NCI-H526 (cell line): ENCODE measurements at regions not wholly inside any gene's neighbourhood (a gene's known extent, or its start where the extent isn't known, plus 50 kb on each side); places are given as distances from the start of the nearest gene placed in this dataset.
A peak's percentile ranks its signal among the peaks of the same experiment; 100 is the strongest.
"Not testable (repeated sequence)": the region's sequence is repeated elsewhere in the genome, so short reads cannot be mapped to it uniquely, and the experiment has no call there.

Experiments used
- DNase-seq, 2 experiments: peaks; one replicate each; lab custom pipeline; 2025; lab: John Stamatoyannopoulos, UW

DNA sequence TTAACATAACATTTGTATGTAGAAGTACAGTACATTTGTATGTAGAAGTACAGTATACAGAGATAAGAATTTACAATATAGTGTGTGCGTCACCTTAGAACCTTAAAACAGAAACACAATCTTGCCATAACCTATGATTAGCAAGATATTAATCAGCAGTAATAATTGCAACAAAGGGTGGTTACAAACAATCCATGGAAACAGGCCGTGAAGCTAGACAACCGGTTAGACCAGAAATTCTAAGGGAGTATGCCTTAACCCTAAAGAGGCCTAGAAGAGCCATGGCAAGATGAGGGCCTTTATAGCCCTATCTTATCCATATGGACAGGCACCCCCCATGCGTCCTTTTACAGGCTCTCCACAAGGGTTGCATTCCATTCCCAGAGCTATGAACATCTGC, 605.9 kb downstream of the KCNT2 start:
- not testable (repeated sequence) for DNase-seq

DNA sequence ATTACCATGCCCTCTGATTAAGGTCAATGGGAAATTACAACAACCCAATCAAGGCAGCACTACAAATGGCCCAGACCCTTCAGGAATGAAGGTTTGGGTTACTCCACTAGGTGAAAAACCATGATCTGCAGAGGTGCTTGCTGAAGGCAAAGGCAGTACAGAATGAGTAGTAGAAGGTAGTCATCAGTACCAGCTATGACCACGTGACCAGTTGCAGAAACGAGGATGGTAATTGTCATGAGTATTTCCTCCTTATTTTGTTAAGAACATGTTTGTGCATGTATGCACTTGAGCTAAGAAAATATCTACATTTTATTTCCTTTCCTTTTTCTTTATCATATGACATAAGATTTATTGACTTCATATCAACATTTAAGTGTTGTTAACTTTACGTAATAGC, 607.1 kb downstream of the KCNT2 start:
- DNase-seq = no peak

DNA sequence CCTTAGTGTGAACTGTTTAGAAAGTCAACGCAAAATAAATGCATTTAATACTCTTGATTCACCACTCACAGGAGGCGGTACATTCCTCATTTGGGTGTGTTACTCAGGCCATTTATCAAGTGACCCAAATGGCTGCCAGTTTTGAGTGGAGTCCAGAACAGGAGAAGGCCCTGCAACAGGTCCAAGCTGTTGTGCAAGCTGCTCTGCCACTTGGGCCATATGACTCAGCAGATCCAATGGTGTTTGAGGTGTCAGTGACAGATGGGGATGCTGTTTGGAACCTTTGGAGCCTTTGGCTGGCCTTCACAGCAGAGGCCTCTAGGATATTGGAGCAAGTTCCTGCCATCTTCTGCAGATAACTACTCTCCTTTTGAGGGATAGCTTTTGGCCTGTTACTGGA, 609.2 kb downstream of the KCNT2 start:
- no peak for DNase-seq

DNA sequence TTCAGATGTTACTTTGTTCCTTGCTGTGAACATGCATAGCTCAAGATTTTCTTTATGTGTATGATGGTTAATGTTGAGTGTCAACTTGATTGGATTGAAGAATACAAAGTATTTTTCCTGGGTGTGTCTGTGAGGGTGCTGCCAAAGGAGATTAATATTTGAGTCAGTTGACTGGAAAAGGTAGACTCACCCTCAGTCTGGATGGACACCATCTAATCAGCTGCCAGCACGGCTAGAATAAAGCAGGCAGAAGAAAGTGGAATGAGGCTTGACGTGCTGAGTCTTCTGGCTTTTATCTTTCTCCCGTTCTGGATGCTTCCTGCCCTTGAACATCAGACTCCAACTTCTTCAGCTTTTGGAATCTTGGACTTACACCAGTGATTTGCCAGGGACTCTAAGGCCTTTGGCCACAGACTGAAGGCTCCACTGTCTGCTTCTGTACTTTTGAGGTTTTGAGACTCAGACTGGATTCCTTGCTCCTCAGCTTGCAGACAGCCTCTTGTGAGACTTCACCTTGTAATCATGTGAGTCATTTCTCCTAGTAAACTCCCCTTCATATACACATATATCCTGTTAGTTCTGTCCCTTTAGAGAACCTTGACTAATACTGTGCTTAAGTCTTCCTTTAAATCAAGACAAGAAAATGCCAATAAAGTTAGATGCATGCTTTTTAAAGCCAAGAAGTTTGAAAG, 626.6 kb downstream of the KCNT2 start:
- no peak for DNase-seq

DNA sequence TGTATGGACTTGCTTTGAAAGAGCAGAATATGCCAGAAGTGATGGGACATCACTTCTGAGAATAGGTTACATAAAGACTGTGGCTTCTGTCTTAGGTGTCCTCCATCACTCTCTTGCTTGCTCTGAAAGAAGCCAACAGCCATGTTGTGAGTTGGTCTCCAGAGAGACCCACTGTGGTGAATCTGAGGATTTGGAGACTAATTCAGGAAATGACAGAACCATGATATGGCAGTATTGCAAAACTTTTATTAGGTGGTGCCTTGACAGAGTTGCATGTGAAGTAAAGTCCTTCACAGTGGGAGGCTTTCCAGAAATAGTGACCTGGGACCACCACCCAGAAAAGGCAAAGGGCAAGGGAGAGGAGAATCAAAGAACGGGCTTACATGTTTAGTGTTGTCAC, 628.6 kb downstream of the KCNT2 start:
- DNase-seq = no peak

DNA sequence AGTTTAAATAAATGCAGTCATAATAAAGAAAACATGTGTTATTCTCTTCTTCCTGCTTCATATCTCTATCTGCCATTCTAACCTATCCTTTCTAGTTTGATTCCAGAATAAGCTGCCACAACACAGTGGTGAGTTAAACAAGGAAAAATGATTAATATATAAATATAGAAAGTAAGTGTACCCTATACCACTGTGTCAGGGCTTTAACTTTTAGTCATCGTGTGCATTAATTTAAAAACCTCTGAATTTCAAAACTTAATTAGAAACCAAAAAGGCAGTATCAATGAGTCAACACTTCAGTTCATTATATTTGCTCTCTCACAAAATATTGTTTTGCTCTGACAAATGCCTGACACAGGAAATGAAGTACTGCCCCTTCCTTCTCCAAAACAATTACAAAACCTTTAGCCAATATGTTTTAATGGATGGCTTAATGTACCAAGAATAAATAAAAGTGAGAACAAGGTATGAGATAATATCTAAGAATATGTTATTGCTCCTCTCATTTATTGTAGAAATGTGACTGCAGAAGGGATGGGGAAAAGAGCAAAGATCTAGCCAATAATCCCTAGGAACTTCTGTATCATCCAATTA, 634.8 kb downstream of the KCNT2 start:
- no peak for DNase-seq

DNA sequence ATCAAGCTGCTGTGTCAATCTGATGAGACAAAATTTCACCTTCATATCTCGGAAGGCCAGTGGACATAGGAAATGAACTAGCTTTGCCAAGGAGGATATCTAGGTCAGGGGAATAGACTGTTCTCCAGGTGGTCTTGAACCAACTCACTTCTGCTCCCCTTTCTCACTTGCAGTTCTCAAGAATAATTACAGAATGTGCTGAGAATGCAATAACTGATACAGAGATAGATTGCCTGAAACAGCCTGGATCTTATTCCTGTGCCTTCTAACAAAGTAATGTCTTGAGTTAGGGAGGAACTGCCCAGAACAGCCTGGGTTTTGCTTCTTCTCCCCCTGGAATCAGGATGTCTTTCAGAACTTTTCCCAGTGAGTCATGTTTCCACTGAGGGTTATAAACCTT, 636.7 kb downstream of the KCNT2 start:
- no peak for DNase-seq

DNA sequence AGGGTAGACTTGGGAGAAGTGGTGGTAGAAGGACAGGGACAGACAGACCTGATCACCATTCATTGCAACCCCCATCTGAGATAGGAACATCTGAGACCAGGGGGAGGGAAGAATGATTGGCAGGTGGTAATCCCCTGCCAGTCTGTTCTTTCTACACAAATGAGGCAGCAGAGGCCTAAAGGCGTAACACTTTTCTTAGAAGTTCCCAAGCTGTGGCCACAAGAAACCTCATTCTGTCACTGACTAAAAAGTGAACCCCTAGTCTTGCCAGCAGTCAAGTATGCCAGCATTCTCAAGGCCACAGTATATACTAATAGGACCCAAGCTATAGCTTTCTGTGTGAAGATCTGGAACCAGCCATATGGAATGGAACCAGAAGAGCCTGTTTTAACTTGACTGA, 638.0 kb downstream of the KCNT2 start:
- no peak for DNase-seq

DNA sequence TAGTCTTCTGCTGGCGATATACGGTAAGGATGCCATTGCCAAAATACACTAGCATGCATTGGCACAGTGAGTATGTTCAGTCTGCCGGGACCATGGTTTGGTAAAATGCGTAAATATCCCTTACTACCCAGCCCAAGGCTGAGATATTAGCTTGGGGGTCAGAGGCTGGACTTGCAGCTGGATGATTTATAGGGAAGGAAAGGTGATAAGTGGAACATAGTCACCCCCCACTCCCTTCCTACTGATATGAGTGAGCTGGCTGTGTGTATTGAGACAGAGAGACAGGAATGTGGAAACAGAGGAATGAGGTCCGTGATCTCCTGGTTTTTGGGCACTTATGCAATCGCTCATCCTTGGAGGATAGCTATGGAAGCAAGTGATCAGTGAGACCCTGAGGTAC, 642.8 kb downstream of the KCNT2 start:
- no peak for DNase-seq

DNA sequence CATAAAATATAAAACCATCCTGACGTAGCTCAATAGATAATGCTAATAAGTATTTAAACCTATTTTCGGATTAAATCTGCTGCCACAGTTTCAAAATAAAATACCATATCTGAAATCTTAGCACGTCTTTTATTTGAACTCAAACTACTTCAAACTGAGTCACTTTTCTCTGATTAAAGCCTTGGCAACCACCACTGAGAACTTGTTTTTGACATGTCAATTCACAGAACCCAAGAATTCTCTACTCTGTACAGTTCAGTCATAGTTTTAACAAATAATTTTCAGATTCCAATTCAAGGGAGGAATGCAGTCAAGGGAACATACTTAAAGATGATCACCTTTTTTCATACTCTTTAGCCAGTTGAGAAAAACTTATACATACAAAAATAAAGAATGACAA, 643.2 kb downstream of the KCNT2 start:
- no peak for DNase-seq

DNA sequence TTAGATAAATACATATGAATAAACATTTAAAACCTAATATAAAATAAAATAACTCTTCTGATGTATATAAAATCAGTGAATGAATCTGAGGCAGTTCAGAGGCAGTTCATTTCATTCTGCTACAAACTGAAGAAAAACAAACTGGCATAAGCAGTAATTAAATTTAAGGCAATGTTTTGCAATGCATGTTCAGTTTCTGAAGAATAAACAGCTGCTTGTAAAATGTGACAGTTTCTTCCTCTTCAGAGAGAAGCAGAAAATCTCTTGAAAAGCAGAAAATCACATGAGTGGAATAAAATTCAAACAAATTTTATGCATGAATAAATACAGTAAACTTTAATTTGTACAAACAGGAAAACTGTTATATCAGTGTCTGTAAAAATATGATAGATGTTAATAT, 643.7 kb downstream of the KCNT2 start:
- DNase-seq = no peak

DNA sequence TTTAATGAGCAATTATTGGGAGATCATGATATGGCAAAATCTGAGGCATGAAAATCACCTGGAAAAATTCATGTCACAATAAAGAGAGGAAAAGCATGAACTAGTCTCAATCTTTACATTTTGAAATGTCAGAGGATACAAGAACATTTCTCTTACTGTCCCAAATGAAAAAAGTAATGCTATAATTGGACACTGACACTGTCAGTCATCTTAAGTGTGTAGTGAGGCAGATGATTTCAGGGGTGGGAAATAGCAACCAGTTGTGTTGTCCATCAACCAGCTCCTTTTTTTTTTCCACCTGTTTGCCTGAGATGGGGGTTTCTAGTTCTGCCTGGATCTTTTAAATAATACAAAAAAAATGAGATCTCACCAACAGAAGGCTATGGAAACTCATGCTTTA, 646.2 kb downstream of the KCNT2 start:
- DNase-seq = no peak

DNA sequence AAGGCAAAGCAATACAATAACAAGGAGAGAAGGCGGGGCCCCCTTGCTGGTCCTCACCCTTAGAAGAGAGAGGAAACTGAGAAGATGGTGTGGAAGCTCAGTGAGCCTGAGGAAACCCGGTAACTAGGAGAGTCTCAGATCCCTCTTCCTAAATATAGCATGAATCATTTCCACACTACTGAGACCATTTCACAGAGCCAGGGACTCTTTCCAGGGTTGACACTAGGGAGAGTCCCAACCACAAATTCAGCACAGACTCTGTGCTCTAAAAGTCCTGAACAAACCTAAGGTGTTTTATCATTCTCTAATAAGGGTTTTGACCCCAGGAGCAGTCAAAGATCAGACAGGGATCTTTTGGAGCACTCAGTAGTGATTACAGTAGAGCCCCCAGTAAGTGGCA, 647.7 kb downstream of the KCNT2 start:
- no peak for DNase-seq

DNA sequence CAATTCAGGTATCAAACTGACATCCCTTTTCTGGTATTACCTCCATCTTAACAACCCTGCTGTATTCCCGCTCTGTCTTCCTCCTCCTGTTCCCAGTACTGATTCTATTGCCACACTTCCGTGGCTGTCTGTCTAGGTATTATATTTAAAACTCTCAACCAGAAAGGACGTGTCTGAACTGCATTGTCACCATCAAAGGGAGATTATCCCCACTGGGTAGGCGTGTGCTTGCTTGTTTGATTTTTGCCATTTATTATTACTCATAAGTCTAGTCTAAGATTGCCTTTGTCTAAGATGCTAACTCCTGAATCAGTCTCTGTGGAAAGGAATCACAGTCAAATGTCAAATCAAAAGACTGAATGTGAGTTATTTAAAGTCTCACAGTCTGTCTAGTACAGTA, 650.1 kb downstream of the KCNT2 start:
- no peak for DNase-seq

DNA sequence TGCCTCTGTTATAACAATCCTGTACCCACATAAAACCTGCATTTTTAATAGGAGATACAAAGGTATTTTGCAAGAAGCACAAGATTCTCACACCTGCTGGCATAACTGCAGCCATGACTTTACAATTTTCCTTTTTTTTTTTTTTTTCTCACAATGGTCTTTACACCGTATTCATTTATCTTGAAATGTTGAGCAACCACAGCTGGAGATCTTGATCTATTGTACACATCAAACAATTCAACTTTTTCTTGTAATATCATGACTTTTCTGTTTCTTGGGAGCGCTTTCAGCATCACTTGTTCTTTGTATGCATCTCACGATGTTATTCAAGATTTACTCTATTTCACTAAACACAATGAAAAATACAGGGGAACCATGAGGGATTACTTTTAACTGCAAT, 651.4 kb downstream of the KCNT2 start:
- no peak for DNase-seq

DNA sequence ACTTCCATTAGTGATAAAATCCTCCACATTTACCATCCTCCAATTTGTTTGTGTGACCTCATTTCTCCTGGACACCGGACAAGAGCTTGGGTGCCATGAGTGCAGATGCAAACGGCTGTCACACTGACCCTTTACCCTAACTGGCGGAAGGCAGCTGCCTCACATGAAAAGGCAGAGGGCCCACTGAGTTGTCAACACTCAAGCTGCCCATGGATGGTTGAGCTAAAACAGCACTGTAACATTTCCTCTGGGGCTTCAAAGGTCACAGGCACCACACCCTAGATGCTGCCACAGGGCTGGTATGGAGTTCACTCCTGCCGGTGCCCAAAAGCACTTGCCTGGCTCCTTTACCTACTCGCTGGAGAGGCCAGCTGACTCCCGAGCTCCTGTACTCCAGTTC, 653.4 kb downstream of the KCNT2 start:
- no peak for DNase-seq

DNA sequence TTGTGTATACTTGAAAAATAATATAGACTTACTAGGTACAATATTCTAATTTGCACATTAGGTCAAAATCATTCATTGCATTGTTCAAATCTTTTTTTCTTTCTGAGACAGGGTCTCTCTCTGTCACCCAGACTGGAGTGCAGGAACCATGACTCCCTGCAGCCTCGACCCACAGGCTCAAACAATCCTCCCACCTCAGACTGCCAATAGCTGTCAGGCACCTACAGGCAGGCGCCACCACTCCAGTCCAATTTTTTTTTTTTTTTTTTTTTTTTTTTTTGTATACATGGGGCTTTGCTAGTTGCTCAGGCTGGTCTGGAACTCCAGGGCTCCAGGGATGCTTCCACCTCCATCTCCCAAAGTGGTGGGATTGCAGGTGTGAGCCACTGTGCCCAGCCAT, 656.9 kb downstream of the KCNT2 start:
- DNase-seq = no peak

DNA sequence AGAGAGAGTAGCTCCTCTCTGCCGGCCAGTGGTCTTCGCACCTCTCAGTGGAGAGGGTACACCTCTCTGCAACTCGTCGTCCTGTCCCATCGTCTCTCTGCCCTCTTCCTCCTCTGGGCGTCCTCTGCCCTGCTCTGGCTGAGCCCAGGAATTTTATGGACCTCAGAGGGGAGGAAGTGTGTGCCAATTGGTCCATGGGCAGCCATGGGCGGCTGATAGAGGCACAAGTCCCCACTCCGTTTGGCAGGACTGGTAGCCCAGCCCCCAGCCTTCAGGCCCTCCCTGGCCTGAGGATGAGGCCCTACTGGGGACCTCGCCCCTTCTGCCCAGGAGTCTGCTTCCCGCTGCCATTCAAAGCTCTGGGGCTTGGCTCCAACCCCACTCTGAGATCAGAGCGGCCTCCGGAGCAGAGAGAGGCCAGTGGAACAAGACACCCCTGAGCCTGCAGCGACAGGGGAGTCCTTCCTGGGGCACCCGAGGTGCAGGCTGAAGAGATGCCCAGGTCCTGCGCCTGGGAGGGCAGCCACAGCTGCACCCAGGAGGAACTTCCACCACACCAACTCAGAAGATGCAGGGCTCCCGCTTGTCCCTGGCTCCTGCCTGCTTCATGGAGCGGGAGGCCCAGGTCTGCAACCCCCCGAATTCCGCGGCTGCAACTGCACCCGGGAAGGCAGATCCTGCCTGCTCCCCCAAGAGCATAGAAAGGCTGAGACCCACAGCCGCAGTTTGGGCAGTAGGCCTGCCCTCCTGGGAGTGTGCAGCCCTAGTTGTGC, 659.9 kb downstream of the KCNT2 start:
- no peak for DNase-seq

DNA sequence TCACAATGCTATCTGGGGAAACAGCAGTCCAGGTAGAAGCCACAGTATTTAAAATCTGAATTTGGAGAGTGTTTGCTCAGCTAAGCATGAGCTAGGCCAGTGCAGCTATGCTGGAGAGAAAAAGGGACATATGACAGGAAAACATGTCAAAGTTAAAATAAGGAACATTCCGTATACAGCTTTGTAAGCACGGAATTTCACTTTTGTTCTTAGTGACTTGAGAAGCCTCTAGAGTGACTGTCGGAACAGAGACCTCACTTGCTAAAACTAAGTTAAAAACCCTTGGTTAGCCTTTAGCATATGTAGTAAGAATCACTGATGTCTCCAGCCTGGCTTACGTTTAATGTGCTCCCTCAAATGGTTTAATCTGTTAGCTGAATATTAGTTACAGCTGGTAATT, 661.7 kb downstream of the KCNT2 start:
- DNase-seq = no peak

DNA sequence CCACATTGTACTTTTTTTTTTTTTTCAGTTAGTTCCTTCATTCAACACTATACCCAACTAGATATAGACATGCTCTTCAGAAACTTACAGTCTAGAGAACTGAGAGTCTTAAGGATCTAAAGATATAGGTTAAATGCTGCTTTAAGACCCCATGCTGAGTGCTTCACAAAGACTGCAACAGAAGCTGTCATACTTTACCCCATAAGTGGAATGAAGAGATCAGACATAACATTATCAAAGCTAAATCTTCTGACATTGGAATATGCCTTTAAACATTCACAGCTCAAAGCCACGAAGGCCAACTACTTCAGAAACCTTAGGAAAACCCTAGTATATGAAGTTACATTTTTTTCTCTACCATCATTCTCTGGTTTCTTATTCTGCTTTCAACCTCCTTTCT, 666.4 kb downstream of the KCNT2 start:
- DNase-seq = no peak

DNA sequence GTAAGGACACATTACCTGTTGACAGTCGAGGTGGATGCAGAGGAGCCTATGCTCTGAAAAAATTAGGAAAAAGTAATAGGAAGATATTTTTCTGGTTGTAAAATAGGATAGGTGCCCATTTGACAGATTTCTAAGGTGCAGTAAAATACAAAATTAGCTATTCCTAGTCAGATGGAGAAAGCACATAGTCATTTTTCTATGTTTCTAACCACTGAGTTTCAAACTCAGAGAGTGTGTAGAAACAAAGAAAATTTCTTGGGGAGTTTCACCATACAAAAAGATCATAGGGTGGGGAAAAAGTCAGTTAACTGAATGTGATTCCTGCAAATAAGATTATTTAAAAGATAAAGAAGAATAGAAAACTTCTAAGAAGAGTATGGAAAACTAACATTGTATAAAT, 666.9 kb downstream of the KCNT2 start:
- DNase-seq = no peak

DNA sequence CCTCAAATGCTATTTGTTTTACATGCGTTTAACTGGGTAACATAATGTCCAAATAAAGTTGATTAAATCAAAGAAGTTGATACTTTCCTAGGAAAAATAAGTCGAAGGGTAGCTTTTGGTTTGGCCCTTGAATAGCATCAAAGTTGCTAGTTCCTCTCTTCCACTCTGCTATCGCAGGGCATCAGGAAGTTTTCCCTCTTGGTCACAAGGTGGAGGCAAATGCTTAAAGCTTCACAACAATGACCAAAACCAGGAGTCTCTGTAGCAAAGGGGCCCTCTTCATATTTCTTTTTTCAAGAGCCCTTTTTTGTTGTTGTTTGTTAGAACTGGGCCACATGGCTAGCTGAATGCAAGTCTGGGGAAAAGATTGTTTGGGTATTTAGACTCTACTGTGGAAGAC, 668.4 kb downstream of the KCNT2 start:
- peak in 1 of 2 experiments; percentile 1 for DNase-seq

DNA sequence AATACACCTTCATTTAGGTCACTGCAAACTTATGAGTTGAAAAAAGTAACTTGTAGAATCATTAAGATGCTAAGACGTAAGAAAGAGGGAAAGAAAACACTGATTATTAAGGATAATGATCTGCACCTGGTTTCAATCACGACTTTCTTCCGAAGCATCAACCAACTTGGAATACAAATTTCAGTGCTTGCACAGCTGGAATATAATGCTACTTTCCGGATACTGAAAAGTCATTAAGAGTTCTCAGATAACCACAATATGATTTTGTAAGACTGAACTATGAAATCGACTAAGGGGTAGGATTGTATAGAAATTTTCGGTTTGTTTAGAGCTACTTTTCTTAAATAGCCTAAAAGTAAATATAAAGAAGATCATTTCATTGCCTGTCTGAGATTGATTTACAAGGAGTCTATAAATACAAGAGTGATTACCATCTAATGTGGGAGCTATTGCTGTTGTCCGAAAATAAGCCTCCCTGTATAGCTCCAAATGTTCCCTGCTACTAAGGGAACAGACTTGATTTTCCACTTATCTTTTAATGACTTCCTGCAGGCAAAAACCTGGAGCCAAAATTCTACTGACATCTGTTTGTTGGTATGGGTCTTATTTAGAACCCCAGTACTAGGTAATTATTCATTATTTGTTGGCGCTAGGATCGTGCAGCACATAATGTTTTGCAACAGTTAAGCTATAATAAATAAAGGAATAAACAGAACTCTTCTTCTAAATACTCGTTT, 673.3 kb downstream of the KCNT2 start:
- DNase-seq = no peak
